ENCODE measurements at regions not wholly inside any gene's neighbourhood (a gene's known extent, or its start where the extent isn't known, plus 50 kb on each side); places are given as distances from the start of the nearest gene placed in this dataset.
"Not testable (repeated sequence)": the region's sequence is repeated elsewhere in the genome, so short reads cannot be mapped to it uniquely, and the experiment has no call there.

DNA sequence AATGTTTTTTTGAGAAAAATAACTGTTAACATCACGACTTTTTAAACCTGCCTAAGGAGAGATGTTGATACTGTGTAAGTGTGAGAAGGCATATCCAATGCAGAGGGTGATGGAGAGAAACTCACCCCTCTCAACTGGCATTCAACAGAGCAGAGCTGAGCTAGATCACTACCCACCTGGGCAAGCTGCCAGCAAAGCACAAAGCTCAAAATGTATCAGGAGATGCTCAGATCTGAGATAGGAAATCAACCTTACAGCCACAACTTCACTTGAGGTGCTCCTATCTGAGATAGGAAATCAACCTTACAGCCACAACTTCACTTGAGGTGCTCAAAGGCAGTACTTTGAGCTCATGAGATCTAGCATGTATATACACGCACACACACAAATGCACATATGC is 151.5 kb upstream of the PDE1C start:
- DNase-seq, result no peak

- DNase-seq, result no peak
These were observed 150.8 kb upstream of the PDE1C start for GRCh38 chr7:32221056-32221455.

DNA sequence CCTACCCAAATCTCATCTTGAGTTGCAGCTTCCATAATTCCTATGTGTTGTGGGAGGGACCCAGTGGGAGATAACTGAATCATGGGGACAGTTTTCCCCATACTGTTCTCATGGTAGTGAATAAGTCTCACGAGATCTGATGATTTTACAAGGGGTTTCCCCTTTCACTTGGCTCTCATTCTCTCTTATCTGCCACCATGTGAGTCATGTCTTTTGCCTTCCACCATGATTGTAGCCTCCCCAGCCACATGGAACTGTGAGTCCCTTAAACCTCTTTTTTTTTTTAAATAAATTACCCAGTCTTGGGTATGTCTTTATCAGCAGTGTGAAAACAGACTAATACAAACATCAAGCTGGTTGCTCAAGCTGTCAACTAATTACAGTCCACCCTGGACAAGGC is 149.6 kb upstream of the PDE1C start:
- DNase-seq, result not testable (repeated sequence)

GRCh38 chr7:32219416-32219815 is 149.2 kb upstream of the PDE1C start:
- no peak for DNase-seq

DNA sequence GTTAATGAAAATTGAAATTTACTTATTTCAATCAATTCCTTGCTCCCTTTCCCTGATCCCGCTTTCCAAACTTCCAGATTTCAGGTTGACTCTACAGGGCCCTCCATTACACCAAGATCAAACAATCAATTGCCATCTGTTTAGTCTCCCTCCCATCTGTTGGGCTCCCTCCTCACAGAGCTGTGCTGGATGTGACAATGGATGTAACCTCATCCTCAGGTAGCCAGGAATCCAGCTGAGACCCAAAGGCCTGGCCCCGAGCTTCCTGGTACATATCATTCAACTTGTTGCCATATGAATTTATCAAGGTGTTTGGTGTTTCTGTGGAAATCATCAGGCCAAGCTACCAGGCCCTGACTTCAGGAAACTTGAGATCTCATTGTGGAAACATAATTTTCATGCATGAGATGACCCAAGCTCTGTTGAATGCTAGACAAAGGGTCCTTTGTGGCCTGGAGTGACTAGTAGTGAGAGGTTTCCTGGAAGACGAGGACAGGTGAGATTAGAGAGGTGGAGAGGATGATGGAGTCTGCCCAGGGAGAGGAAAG is 148.6 kb upstream of the PDE1C start:
- DNase-seq, result no peak

- DNase-seq, result no peak
These were observed 147.9 kb upstream of the PDE1C start for GRCh38 chr7:32218154-32218467.

DNA sequence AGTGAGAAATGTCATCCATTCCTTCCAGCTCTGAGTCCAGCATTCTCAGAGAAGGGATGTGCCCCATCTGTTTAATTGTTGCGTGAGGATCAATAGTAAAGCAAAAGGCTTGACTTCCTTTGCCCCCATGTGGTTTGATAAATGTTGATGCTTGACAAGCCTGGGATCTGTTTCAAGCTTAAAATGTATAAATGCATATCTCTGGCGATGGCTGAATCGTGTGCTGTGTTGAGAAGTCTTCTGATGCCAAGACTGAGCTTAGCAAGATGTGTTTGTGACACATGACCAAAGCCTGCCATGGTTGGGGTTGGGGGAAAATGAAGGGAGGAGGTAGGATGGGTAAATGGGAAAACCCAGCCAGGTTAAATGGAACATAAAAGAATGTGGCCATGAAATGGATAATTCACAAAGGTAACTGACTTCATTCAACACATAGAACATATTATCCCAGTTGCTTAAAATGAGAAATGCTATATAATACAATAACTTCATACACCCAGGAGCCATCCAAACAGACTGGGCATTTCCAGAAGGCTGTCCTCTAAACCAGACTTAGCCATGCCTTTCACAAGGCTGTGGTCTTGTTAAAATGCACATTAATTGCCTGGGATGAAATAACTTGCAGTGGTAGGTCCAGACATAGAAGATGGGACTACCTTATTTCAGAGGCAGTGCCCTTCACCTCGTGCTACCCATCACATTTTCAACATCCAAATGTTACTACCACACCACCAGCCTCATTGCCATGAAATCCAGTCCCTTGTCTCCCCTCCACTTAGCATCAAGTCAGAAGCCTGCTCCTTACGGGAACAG is 147.3 kb upstream of the PDE1C start:
- DNase-seq, result no peak

GRCh38 chr7:32216759-32217158 is 146.6 kb upstream of the PDE1C start:
- no peak for DNase-seq

DNA sequence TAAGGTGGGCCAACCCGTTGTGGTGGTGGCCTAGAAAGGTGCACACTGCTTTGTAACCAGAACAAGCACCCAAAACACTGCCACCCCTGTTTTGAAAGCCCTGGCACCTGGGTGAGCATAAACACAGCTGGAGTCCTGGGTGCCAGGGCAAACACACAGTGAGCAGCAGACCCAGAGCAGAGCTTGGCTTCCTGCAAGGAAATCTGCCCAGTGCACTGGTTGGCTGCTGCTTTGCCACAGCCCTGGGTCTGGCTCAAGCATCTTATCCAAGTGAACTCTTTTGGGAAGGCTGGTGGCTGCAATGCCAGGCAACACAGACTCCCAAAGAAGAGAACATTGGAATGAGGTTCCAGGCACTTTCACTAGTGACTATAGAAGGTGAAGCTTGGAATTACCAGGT is 145.5 kb upstream of the PDE1C start:
- DNase-seq, result no peak

GRCh38 chr7:32214913-32215312 is 144.7 kb upstream of the PDE1C start:
- DNase-seq, result no peak

- DNase-seq, result no peak
These were observed 142.1 kb upstream of the PDE1C start for GRCh38 chr7:32212321-32212720.

DNA sequence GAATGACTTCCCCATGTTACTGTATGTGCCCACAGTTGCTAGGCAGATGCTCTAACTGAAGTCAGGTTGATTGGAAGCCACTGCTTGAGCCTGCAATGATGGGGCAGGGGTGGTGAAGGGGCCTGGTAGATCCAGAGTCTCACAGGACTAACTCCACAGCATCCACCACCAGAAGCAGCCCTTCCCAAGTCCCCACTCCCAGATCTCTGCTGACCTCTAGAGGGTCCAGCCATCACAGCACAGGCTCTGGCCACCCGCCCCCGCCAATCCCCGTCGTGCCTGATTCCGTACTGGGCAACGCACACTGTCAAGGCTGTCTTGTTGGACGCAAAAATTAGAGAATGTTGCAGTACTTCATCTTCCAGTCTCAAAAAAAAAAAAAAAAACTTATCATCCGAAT is 136.8 kb upstream of the PDE1C start:
- DNase-seq, result no peak

DNA sequence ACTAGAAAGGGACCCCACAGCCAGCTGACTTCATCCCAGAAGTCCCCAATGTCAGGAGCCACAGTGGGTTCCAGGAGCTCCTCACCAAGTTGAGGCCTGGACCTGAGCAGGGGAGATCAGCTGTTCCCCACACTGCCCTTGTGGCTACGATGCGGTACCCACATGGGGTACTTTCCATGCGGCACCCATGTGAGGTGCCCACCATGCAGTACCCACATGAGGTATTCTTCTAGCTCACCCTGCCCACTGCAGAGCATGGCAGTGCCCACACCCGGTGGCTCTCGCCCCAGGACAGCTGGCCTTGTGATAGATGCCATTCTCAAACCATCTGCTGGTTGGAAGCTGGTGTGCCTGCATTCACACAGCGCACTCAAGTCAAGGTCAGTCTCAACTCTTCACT is 136.3 kb upstream of the PDE1C start:
- DNase-seq, result no peak

- DNase-seq, result not testable (repeated sequence)
These were observed 135.2 kb upstream of the PDE1C start for GRCh38 chr7:32205298-32205824.

DNA sequence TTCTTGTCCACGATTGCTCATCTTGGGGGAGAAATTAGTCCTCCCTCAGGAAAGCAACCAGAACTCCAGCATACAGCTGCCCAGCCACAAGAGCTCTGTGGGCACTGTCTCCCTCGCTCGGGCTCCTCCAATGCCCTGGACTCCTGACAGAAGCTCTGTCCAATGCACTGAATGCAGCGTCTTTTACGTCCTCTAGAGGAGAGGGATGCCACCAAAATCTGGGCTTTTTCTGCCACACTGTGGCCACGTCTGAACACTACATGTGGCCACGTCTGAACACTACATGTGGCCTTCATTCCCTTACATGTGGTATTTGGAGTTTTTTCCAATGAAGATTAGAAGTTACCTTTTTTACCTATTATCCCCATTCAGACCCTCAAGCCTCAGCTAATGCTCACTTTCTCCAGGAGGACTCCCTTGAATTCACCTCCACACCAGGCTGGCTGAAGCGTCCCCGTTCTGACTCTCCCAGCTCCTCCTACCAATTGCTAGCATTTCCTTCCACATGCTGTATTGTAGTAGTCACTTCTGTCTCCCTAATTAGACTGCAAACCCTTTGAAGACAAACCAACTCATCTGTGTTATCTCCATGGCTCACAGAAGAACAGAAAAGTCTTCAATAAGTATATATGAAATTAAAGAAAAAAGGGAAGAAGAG is 134.3 kb upstream of the PDE1C start:
- no peak for DNase-seq

GRCh38 chr7:32200646-32201045 is 130.4 kb upstream of the PDE1C start:
- DNase-seq, result no peak

DNA sequence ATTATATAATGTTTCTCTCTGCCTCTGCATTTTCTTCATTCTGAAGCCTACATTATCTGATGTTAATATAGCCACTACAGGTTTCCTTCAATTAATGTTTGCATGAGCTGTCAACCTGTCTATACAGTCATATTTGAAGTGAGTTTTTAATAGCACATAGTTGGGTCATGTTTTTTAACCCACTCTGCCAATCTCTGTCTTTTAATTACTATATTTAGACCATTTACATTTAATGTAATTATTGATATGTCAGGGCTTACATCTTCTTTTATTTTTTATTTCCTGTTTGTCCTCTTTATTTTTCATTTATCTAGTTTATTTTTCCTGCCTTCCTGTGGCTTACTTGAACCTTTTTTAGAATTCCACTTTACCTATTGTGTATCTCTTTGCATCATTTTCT is 124.3 kb upstream of the PDE1C start:
- no peak for DNase-seq

DNA sequence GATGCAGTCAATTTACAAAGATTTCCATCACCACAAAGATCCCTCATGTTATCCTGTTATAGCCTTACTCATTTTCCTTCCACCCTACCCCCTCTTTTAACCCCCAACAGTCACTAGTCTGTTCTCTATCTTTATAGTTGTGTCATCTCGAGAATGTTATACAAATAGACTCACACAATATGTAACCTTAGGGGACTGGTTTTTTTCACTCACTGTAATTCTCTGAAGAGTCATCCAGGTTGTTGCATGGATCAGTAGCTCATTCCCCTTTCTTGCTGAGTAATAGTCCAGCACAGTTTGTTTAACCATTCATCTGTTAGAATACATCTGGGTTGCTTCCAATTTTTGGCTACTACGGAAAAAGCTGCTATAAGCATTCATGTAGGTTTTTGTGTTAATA is 121.1 kb upstream of the PDE1C start:
- DNase-seq, result no peak

- DNase-seq, result no peak
These were observed 109.4 kb upstream of the PDE1C start for GRCh38 chr7:32179567-32179966.

DNA sequence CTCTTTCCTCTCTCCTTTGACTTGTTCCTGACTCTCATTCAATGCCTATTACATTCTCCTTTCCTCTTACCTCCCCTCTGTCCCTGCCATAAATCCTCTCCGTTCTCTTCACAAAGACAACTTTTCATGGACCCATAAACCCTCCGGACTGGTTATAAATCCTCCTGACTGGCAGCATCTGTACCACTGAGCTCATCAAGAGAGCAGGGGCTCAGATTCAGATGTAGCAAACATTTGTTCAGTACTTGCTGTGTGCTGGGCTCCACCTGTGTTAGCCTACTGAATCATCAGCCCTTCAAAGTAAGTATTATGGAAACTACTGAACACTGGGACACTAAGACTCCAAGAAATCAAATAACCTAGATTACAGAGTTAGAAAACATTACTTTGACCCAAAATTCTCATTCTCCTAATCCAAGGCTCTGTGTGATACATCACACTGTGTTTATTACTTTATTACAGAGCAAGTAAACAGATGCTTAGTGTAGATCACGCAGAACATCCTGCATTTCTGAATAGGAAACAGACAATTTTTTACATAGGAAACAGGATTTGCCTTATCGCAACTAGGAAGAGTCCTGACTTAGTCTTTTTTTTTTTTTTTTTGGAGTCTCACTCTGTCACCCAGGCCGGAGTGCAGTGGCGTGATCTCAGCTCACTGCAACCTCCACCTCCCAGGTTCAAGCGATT is 108.6 kb upstream of the PDE1C start:
- DNase-seq, result no peak

DNA sequence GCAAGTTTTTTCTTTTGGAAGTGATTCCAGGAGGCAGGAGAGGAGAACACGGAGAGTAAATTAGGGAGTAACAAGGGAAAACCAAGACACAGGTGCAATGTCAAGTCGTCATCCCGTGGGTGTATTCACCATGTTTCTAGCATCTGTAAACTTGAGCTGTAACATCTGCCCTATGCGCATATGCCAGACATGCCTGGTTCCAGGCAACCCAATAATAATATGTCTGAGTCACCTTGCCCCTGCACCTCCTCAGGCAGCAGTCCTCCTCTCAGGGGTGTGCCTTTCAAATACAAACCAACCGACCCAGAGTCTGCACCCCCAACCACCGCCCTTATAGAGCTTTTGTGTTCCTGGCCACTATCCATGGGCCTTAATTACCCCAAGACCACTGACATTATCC is 107.0 kb upstream of the PDE1C start:
- DNase-seq, result no peak

DNA sequence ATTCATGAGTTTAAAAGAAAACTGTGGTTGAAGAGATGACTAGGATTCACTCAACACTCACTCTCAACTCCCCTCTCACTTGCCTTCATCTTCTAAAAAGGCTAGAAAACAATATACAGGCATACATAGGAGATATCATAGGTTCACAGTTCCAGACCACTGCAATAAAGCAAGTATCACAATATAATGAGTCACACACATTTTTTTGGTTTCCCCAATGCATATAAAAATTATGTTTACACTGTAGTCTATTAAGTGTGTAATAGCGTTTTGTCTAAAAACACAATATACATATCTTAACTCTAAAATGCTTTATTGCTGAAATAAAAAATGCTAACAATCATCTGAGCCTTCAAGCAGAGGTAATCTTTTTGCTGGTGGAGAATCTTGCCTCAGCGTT is 104.9 kb upstream of the PDE1C start:
- DNase-seq, result no peak

GRCh38 chr7:32171248-32171647 is 101.0 kb upstream of the PDE1C start:
- DNase-seq, result no peak

DNA sequence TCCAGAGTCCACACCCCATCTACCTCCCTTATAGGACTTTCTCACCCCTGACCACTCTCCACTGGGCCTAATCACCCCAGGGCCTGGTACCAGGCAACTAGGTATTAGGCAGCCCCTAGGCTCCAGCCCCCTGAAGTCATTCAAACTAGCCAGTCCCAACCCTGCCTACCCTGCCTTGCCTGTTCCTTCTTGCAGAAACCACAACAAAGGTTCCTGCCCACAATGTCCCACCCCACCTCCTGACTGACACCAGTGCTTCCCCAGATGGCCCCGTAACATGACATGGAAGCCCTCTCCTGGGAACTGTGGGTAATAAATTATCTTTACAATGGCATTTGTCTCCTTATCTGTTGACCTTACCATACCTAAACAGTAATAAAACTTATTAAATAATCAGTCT is 100.6 kb upstream of the PDE1C start:
- DNase-seq, result no peak
